ENCODE measurements at regions not wholly inside any gene's neighbourhood (a gene's known extent, or its start where the extent isn't known, plus 50 kb on each side); places are given as distances from the start of the nearest gene placed in this dataset.

DNA sequence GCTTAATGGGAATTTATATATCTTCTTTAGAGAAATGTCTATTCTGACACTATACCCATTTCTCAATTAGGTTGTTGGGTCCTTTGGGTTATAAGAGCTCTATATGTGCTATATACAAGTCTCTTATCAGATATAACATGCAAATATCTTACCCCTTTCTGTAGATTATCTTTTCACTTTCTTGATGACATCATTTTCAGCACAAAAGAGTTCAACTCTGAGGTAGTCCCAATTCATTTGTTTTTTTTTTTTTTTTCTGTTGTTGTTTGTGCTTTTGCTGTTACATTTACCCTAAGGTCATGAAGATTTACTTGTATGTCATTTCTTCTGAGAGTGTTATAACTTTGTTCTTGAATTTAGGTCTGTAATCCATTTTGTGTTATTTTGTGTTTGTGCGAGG is 326.4 kb downstream of the CENPC start:
- H3K4me2 ChIP-seq (ENCODE audit: extremely low read depth, insufficient read depth, low read length) = no peak overlapping the region
- H3K9me3 ChIP-seq (ENCODE audit: control insufficient read depth, insufficient read depth, low read depth, low read length) = no peaks in the 10 kb centered on the region
- no peak overlapping the region for H2AFZ ChIP-seq (ENCODE audit: low read length)
- H4K20me1 ChIP-seq (ENCODE audit: control insufficient read depth, extremely low read depth, insufficient read depth, low read length) = no peaks in the 10 kb centered on the region
- no peaks in the 10 kb centered on the region for H3K79me2 ChIP-seq (ENCODE audit: control insufficient read depth, insufficient read depth, low read length)
- no peaks in the 10 kb centered on the region for H3K27me3 ChIP-seq (ENCODE audit: control insufficient read depth, insufficient read depth, low read length)
- H3K4me1 ChIP-seq (ENCODE audit: control insufficient read depth, extremely low read depth, insufficient read depth, low read length) = no peaks in the 10 kb centered on the region
- H3K36me3 ChIP-seq (ENCODE audit: control insufficient read depth, insufficient read depth, low read length) = no peaks in the 10 kb centered on the region
- no peak overlapping the region for H3K4me3 ChIP-seq (replicated peaks in 1 of 4; ENCODE audit: control extremely low read depth in 1 of 4, insufficient read depth in 1 of 4, low read depth in 3 of 4, low read length in 4 of 4)
- H3K9ac ChIP-seq (ENCODE audit: insufficient read depth, low read length) = no peak overlapping the region
- TF ChIP-seq EZH2 (IDR thresholded peaks at IDR 0.05; ENCODE audit: low read length, missing control alignments) = no peak
- no peak for DNase-seq (ENCODE audit: low read depth in 2 of 2)
- H3K27ac ChIP-seq (ENCODE audit: insufficient read depth, low read length) = no peak overlapping the region

DNA sequence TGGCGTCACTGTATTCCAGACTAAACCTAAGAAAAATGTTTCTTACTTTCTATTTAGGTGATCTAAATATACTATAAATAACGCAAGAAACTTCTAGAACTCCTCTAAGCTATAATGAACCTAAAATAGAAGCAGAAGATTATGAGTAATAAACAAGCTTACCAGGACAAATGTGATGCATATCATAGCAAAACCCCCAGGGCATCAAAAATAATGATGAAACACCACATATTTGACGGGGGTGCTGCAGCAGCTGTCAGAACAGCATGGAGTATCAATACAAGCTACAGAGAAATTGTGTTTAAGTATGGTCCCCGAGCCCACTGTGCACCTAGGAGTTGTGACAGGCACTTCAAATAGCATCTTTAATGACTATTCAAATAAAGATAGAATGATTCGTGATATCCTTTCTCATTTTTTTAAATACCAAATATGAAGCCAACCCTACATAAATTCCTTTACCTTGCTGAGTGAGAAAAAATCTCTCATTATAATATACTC is 337.3 kb downstream of the CENPC start:
- Histone ChIP-seq H4K20me1 (ENCODE audit: control insufficient read depth, extremely low read depth, insufficient read depth, low read length) (no peaks in the 10 kb centered on the region), H3K9ac (ENCODE audit: insufficient read depth, low read length) (no peak overlapping the region), H3K4me2 (ENCODE audit: extremely low read depth, insufficient read depth, low read length) (no peak overlapping the region), H3K27me3 (ENCODE audit: control insufficient read depth, insufficient read depth, low read length) (no peaks in the 10 kb centered on the region), H3K9me3 (ENCODE audit: control insufficient read depth, insufficient read depth, low read depth, low read length) (no peaks in the 10 kb centered on the region), H2AFZ (ENCODE audit: low read length) (no peak overlapping the region), H3K27ac (ENCODE audit: insufficient read depth, low read length) (no peak overlapping the region), H3K4me3 (replicated peaks in 1 of 4; ENCODE audit: control extremely low read depth in 1 of 4, insufficient read depth in 1 of 4, low read depth in 3 of 4, low read length in 4 of 4) (no peak overlapping the region), H3K4me1 (ENCODE audit: control insufficient read depth, extremely low read depth, insufficient read depth, low read length) (no peaks in the 10 kb centered on the region), H3K36me3 (ENCODE audit: control insufficient read depth, insufficient read depth, low read length) (no peaks in the 10 kb centered on the region), H3K79me2 (ENCODE audit: control insufficient read depth, insufficient read depth, low read length) (no peaks in the 10 kb centered on the region)
- TF ChIP-seq EZH2 (IDR thresholded peaks at IDR 0.05; ENCODE audit: low read length, missing control alignments) = no peak
- TF ChIP-seq, protein P1, sequence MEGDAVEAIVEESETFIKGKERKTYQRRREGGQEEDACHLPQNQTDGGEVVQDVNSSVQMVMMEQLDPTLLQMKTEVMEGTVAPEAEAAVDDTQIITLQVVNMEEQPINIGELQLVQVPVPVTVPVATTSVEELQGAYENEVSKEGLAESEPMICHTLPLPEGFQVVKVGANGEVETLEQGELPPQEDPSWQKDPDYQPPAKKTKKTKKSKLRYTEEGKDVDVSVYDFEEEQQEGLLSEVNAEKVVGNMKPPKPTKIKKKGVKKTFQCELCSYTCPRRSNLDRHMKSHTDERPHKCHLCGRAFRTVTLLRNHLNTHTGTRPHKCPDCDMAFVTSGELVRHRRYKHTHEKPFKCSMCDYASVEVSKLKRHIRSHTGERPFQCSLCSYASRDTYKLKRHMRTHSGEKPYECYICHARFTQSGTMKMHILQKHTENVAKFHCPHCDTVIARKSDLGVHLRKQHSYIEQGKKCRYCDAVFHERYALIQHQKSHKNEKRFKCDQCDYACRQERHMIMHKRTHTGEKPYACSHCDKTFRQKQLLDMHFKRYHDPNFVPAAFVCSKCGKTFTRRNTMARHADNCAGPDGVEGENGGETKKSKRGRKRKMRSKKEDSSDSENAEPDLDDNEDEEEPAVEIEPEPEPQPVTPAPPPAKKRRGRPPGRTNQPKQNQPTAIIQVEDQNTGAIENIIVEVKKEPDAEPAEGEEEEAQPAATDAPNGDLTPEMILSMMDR (conservative IDR thresholded peaks at IDR 0.05 in 1 of 2, IDR thresholded peaks at IDR 0.05 in 1 of 2; ENCODE audit: low read depth in 1 of 2, low read length in 2 of 2) = no peak
- DNase-seq (ENCODE audit: low read depth in 2 of 2) = no peak

DNA sequence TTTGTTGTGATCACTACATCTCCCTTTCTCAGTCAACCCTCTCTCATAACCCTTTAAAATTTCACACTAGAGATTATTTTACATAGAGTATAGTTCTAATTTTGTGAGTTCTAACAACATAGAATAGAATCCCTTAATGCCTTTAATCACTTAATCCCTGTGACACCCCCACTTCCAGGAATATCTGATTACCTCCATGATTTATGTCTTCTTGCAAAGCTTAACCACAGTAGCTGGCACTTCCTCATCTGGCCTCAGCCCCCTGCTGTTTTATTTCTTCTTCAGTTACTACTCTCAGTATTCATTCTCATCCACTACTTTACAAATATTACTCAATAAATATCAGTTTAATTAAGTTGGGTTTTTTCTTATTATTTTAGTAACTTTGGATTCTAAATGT is 340.9 kb downstream of the CENPC start:
- peak in 1 of 2 donors; percentile 4 for DNase-seq (ENCODE audit: low read depth in 2 of 2)
- Histone ChIP-seq H2AFZ (ENCODE audit: low read length) (no peak overlapping the region), H3K4me2 (ENCODE audit: extremely low read depth, insufficient read depth, low read length) (no peak overlapping the region), H3K27ac (ENCODE audit: insufficient read depth, low read length) (no peak overlapping the region), H4K20me1 (ENCODE audit: control insufficient read depth, extremely low read depth, insufficient read depth, low read length) (no peaks in the 10 kb centered on the region), H3K4me3 (replicated peaks in 1 of 4; ENCODE audit: control extremely low read depth in 1 of 4, insufficient read depth in 1 of 4, low read depth in 3 of 4, low read length in 4 of 4) (no peak overlapping the region), H3K36me3 (ENCODE audit: control insufficient read depth, insufficient read depth, low read length) (no peaks in the 10 kb centered on the region), H3K79me2 (ENCODE audit: control insufficient read depth, insufficient read depth, low read length) (no peaks in the 10 kb centered on the region), H3K4me1 (ENCODE audit: control insufficient read depth, extremely low read depth, insufficient read depth, low read length) (no peaks in the 10 kb centered on the region), H3K9ac (ENCODE audit: insufficient read depth, low read length) (no peak overlapping the region), H3K27me3 (ENCODE audit: control insufficient read depth, insufficient read depth, low read length) (no peaks in the 10 kb centered on the region), H3K9me3 (ENCODE audit: control insufficient read depth, insufficient read depth, low read depth, low read length) (no peaks in the 10 kb centered on the region)
- no peak for TF ChIP-seq EZH2 (IDR thresholded peaks at IDR 0.05; ENCODE audit: low read length, missing control alignments)
- TF ChIP-seq, protein P1 (conservative IDR thresholded peaks at IDR 0.05 in 1 of 2, IDR thresholded peaks at IDR 0.05 in 1 of 2; ENCODE audit: low read depth in 1 of 2, low read length in 2 of 2) = no peak
